ENCODE measurements at regions not wholly inside any gene's neighbourhood (a gene's known extent, or its start where the extent isn't known, plus 50 kb on each side); places are given as distances from the start of the nearest gene placed in this dataset.

- 0 out of 2 replicates have a peak, but pooled peaks have one; percentile 10 for TF ChIP-seq PKNOX1 (IDR thresholded peaks at IDR 0.05)
- peak; percentile 66 for TF ChIP-seq ETV1 (tag; conservative IDR thresholded peaks at IDR 0.05; ENCODE audit: low read depth)
- peak; percentile 68; the same call in 1 of the 2 replicates for TF ChIP-seq C11orf30 (IDR thresholded peaks at IDR 0.05; ENCODE audit: low read depth)
- TF ChIP-seq ZKSCAN1 (IDR thresholded peaks at IDR 0.05; ENCODE audit: low read depth, low read length), result no peak
- no peak for TF ChIP-seq ZNF830 (CRISPR knock-in tag; IDR thresholded peaks at IDR 0.05)
- no peak for TF ChIP-seq RAD51 (IDR thresholded peaks at IDR 0.05; ENCODE audit: borderline replicate concordance, low read depth)
- peak; percentile 10; the same call in 1 of the 2 replicates for TF ChIP-seq CBFA2T3 (IDR thresholded peaks at IDR 0.05)
- no peak for TF ChIP-seq NEUROD1 (IDR thresholded peaks at IDR 0.05; ENCODE audit: borderline replicate concordance, low read depth, low read length, partially characterized antibody)
- no peak for TF ChIP-seq ZBTB7A (IDR thresholded peaks at IDR 0.05; ENCODE audit: borderline replicate concordance, control insufficient read depth, low read depth, low read length)
- TF ChIP-seq CREB3 (tag; conservative IDR thresholded peaks at IDR 0.05; ENCODE audit: low read depth), result no peak
- TF ChIP-seq JUNB (CRISPR knock-in tag; conservative IDR thresholded peaks at IDR 0.05), result no peak
- no peak for TF ChIP-seq YBX1 (IDR thresholded peaks at IDR 0.05)
- TF ChIP-seq ETS2 (tag; IDR thresholded peaks at IDR 0.05; ENCODE audit: borderline replicate concordance, poor library complexity, severe bottlenecking), result no peak
- peak; percentile 60; the same call in 1 of the 2 replicates for TF ChIP-seq MAFG (tag; conservative IDR thresholded peaks at IDR 0.05)
- no peak for TF ChIP-seq CHAMP1 (IDR thresholded peaks at IDR 0.05)
- no peak for TF ChIP-seq SAFB (IDR thresholded peaks at IDR 0.05; ENCODE audit: borderline replicate concordance, low read depth, low read length)
- TF ChIP-seq RUNX1 (IDR thresholded peaks at IDR 0.05; ENCODE audit: low read depth), result no peak
- TF ChIP-seq CCAR2 (IDR thresholded peaks at IDR 0.05; ENCODE audit: low read depth, low read length), result no peak
- peak; percentile 10; the same call in 1 of the 2 replicates for TF ChIP-seq MAFK (IDR thresholded peaks at IDR 0.05; ENCODE audit: low read length)
- no peak for TF ChIP-seq NFIC (IDR thresholded peaks at IDR 0.05)
- TF ChIP-seq MLLT1 (IDR thresholded peaks at IDR 0.05), result no peak
- no peak for TF ChIP-seq PCBP1 (IDR thresholded peaks at IDR 0.05; ENCODE audit: low read depth, low read length, poor library complexity, severe bottlenecking)
These were observed 73.3 kb upstream of the KLF7 start (continued) for GRCh38 chr2:207238831-207239701.

Measured in K562 (cell line).